Loucy (cell line): ENCODE measurements at regions not wholly inside any gene's neighbourhood (a gene's known extent, or its start where the extent isn't known, plus 50 kb on each side); places are given as distances from the start of the nearest gene placed in this dataset.

Source experiments
- H2AFZ ChIP-seq: fragments of 200-600 bp; sonication (generic); 2 replicates; pipeline ENCODE4 v1.6.0; 2016; ENCODE audit warnings: antibody characterized with exemption, mild to moderate bottlenecking, low read length, moderate library complexity
- H3F3A ChIP-seq: fragments of 200-600 bp; 2 replicates; pipeline ENCODE4 v1.6.0; 2016; ENCODE audit warnings: antibody characterized with exemption, low read depth, mild to moderate bottlenecking
- H3K27me3 ChIP-seq: fragments of 200-600 bp; sonication (generic); 2 replicates; pipeline ENCODE4 v1.6.1; 2014; ENCODE audit warnings: low read length, mild to moderate bottlenecking; ENCODE audit not compliant: insufficient read depth, poor library complexity, severe bottlenecking
- H3K36me3 ChIP-seq: fragments of 200-600 bp; sonication (generic); 2 replicates; pipeline ENCODE4 v1.6.1; 2016; ENCODE audit warnings: low read length; ENCODE audit not compliant: insufficient read depth
- H3K4me1 ChIP-seq: fragments of 200-600 bp; sonication (generic); 2 replicates; pipeline ENCODE4 v1.5.1; 2014; ENCODE audit warnings: low read length, mild to moderate bottlenecking; ENCODE audit not compliant: insufficient read depth, poor library complexity, severe bottlenecking
- H3K4me2 ChIP-seq: fragments of 200-600 bp; sonication (generic); 2 replicates; pipeline ENCODE4 v1.6.0; 2014; ENCODE audit warnings: antibody characterized with exemption, low read length, low read depth, mild to moderate bottlenecking; ENCODE audit not compliant: poor library complexity, severe bottlenecking
- H3K4me3 ChIP-seq: fragments of 200-600 bp; sonication (generic); 2 replicates; pipeline ENCODE4 v1.5.1; 2014; ENCODE audit warnings: low read length, mild to moderate bottlenecking, mixed read lengths; ENCODE audit not compliant: poor library complexity, severe bottlenecking
- H3K79me2 ChIP-seq: fragments of 200-600 bp; sonication (generic); 2 replicates; pipeline ENCODE4 v1.6.1; 2014; ENCODE audit warnings: low read length; ENCODE audit not compliant: insufficient read depth
- H3K9ac ChIP-seq: fragments of 200-600 bp; sonication (generic); 2 replicates; pipeline ENCODE4 v1.6.0; 2014; ENCODE audit warnings: mild to moderate bottlenecking, low read depth, low read length, moderate library complexity; ENCODE audit not compliant: poor library complexity, severe bottlenecking
- H3K9me2 ChIP-seq: fragments of 200-600 bp; sonication (generic); replicated peaks from 2 replicates; pipeline ENCODE4 v1.6.1; 2016; ENCODE audit warnings: low read depth, low read length, mixed read lengths
- H3K9me3 ChIP-seq: fragments of 200-600 bp; sonication (generic); 2 replicates; pipeline ENCODE4 v1.6.1; 2014; ENCODE audit warnings: mild to moderate bottlenecking, antibody characterized with exemption, low read length, low read depth; ENCODE audit not compliant: insufficient read depth
- H4K20me1 ChIP-seq: fragments of 200-600 bp; sonication (generic); 2 replicates; pipeline ENCODE4 v1.6.0; 2014; ENCODE audit warnings: antibody characterized with exemption, low read length, mild to moderate bottlenecking; ENCODE audit not compliant: insufficient read depth, poor library complexity, severe bottlenecking
- CTCF ChIP-seq: fragments of 200-600 bp; sonication (generic); conservative IDR thresholded peaks from 2 replicates; pipeline ENCODE4 v1.5.1; 2014; ENCODE audit warnings: mild to moderate bottlenecking, antibody characterized with exemption, low read length
- EZH2phosphoT487 ChIP-seq: fragments of 200-600 bp; IDR thresholded peaks from 2 replicates; pipeline ENCODE4 v1.6.1; 2018; ENCODE audit warnings: antibody characterized with exemption, mild to moderate bottlenecking, moderate library complexity, borderline replicate concordance

GRCh38 chr16:86932130-86932982 is 354.0 kb downstream of the FOXL1 start:
- H3K4me1 ChIP-seq, result peaks cover 5% of the 10 kb centered on the region
- H3K9me2 ChIP-seq, result no peaks in the 10 kb centered on the region
- peaks cover 6% of the 10 kb centered on the region for H3K27me3 ChIP-seq
- TF ChIP-seq EZH2phosphoT487 (no peak), CTCF (no peak)
- no peak overlapping the region for H3K4me2 ChIP-seq
- H3K4me3 ChIP-seq, result no peak overlapping the region
- H3F3A ChIP-seq, result no peaks in the 10 kb centered on the region
- no peak overlapping the region for H3K9ac ChIP-seq
- H3K36me3 ChIP-seq, result no peaks in the 10 kb centered on the region
- no peaks in the 10 kb centered on the region for H3K79me2 ChIP-seq
- H4K20me1 ChIP-seq, result no peaks in the 10 kb centered on the region
- H3K9me3 ChIP-seq, result no peaks in the 10 kb centered on the region
- no peak overlapping the region for H2AFZ ChIP-seq

GRCh38 chr16:86934581-86935375 is 356.4 kb downstream of the FOXL1 start:
- no peak overlapping the region for H2AFZ ChIP-seq
- no peak overlapping the region for H3K4me2 ChIP-seq
- no peaks in the 10 kb centered on the region for H3F3A ChIP-seq
- no peaks in the 10 kb centered on the region for H4K20me1 ChIP-seq
- peaks cover 5% of the 10 kb centered on the region for H3K4me1 ChIP-seq
- TF ChIP-seq EZH2phosphoT487 (no peak), CTCF (no peak)
- H3K79me2 ChIP-seq, result no peaks in the 10 kb centered on the region
- H3K9me2 ChIP-seq, result no peaks in the 10 kb centered on the region
- H3K9me3 ChIP-seq, result no peaks in the 10 kb centered on the region
- peaks cover 6% of the 10 kb centered on the region for H3K27me3 ChIP-seq
- H3K4me3 ChIP-seq, result no peak overlapping the region
- no peaks in the 10 kb centered on the region for H3K36me3 ChIP-seq
- no peak overlapping the region for H3K9ac ChIP-seq

- H3K4me3 ChIP-seq, result no peak overlapping the region
- no peak for TF ChIP-seq CTCF
- no peak for TF ChIP-seq EZH2phosphoT487
- no peaks in the 10 kb centered on the region for H3K79me2 ChIP-seq
- no peaks in the 10 kb centered on the region for H3K9me2 ChIP-seq
- no peaks in the 10 kb centered on the region for H3K9me3 ChIP-seq
- H3K4me2 ChIP-seq, result no peak overlapping the region
- H2AFZ ChIP-seq, result no peak overlapping the region
- no peaks in the 10 kb centered on the region for H3K36me3 ChIP-seq
- H3K9ac ChIP-seq, result no peak overlapping the region
- no peaks in the 10 kb centered on the region for H4K20me1 ChIP-seq
- peaks cover 6% of the 10 kb centered on the region for H3K27me3 ChIP-seq
- no peaks in the 10 kb centered on the region for H3F3A ChIP-seq
- peaks cover 3% of the 10 kb centered on the region for H3K4me1 ChIP-seq
Observed at GRCh38 chr16:86939609-86940008, 361.3 kb downstream of the FOXL1 start.
